ENCODE measurements at regions not wholly inside any gene's neighbourhood (a gene's known extent, or its start where the extent isn't known, plus 50 kb on each side); places are given as distances from the start of the nearest gene placed in this dataset.

- TF ChIP-seq POLR2A (IDR thresholded peaks at IDR 0.05), result no peak
- TF ChIP-seq, protein P1, sequence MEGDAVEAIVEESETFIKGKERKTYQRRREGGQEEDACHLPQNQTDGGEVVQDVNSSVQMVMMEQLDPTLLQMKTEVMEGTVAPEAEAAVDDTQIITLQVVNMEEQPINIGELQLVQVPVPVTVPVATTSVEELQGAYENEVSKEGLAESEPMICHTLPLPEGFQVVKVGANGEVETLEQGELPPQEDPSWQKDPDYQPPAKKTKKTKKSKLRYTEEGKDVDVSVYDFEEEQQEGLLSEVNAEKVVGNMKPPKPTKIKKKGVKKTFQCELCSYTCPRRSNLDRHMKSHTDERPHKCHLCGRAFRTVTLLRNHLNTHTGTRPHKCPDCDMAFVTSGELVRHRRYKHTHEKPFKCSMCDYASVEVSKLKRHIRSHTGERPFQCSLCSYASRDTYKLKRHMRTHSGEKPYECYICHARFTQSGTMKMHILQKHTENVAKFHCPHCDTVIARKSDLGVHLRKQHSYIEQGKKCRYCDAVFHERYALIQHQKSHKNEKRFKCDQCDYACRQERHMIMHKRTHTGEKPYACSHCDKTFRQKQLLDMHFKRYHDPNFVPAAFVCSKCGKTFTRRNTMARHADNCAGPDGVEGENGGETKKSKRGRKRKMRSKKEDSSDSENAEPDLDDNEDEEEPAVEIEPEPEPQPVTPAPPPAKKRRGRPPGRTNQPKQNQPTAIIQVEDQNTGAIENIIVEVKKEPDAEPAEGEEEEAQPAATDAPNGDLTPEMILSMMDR (IDR thresholded peaks at IDR 0.05), result no peak
- no peak for TF ChIP-seq EP300 (IDR thresholded peaks at IDR 0.05)
Measured at GRCh38 chr2:88318071-88318955, 134.2 kb downstream of the FOXI3 start.

Measured in tibial nerve (tissue), 4 donors.